GM23338 (cell line): ENCODE measurements at regions not wholly inside any gene's neighbourhood (a gene's known extent, or its start where the extent isn't known, plus 50 kb on each side); places are given as distances from the start of the nearest gene placed in this dataset.

Experiments used
- ATAC-seq: fragments of 200-7000 bp; cut with Tn5 transposase; 3 replicates; pipeline ENCODE4 v1.9.1; 2020
- DNase-seq: peaks from one replicate; pipeline ENCODE4 v3.0.0-alpha.2; 2015; ENCODE audit warnings: low spot score
- H2AFZ ChIP-seq: fragments of 200-600 bp; sonication (generic); 2 replicates; pipeline ENCODE4 v1.8.0; 2016; ENCODE audit warnings: antibody characterized with exemption, mild to moderate bottlenecking, moderate library complexity
- H3F3A ChIP-seq: fragments of 200-600 bp; sonication (generic); replicated peaks from 2 replicates; pipeline ENCODE4 v1.8.0; 2017; ENCODE audit warnings: antibody characterized with exemption, mixed run types, low read depth
- H3K27ac ChIP-seq: fragments of 200-600 bp; sonication (generic); 2 replicates; pipeline ENCODE4 v1.6.1; 2016; ENCODE audit warnings: low read depth
- H3K27me3 ChIP-seq: fragments of 200-600 bp; sonication (generic); 2 replicates; pipeline ENCODE4 v1.8.0; 2016; ENCODE audit warnings: mild to moderate bottlenecking, mixed run types, moderate library complexity; ENCODE audit not compliant: insufficient read depth
- H3K36me3 ChIP-seq: fragments of 200-600 bp; sonication (generic); 2 replicates; pipeline ENCODE4 v1.8.0; 2016; ENCODE audit warnings: mild to moderate bottlenecking; ENCODE audit not compliant: insufficient read depth
- H3K4me1 ChIP-seq: fragments of 200-600 bp; sonication (generic); 2 replicates; pipeline ENCODE4 v1.8.0; 2016; ENCODE audit warnings: mild to moderate bottlenecking, moderate library complexity; ENCODE audit not compliant: insufficient read depth
- H3K4me2 ChIP-seq: fragments of 200-600 bp; sonication (generic); 2 replicates; pipeline ENCODE4 v1.7.1; 2017; ENCODE audit warnings: mixed run types
- H3K4me3 ChIP-seq: fragments of 200-600 bp; sonication (generic); 2 replicates; pipeline ENCODE4 v1.6.1; 2016; ENCODE audit warnings: mixed run types
- H3K79me2 ChIP-seq: fragments of 200-600 bp; sonication (generic); replicated peaks from 2 replicates; pipeline ENCODE4 v1.8.0; 2017; ENCODE audit warnings: mild to moderate bottlenecking; ENCODE audit not compliant: insufficient read depth
- H3K9me2 ChIP-seq: fragments of 200-600 bp; sonication (generic); 2 replicates; pipeline ENCODE4 v1.8.0; 2017; ENCODE audit not compliant: insufficient read depth
- H4K20me1 ChIP-seq: fragments of 200-600 bp; sonication (generic); replicated peaks from 2 replicates; pipeline ENCODE4 v1.8.0; 2017; ENCODE audit warnings: mild to moderate bottlenecking; ENCODE audit not compliant: insufficient read depth
- H3K27ac Mint-ChIP-seq: 2 replicates; pipeline ENCODE4 v1.8.0; 2020; ENCODE audit warnings: inconsistent platforms, mild to moderate bottlenecking, moderate library complexity, mixed read lengths
- H3K27me3 Mint-ChIP-seq: 3 replicates; pipeline ENCODE4 v1.8.0; 2022; ENCODE audit warnings: low read depth, mild to moderate bottlenecking, moderate library complexity, mixed read lengths, inconsistent platforms; ENCODE audit not compliant: insufficient read depth, poor library complexity
- H3K36me3 Mint-ChIP-seq: 3 replicates; pipeline ENCODE4 v1.8.0; 2021; ENCODE audit warnings: low read depth, mild to moderate bottlenecking, inconsistent platforms, moderate library complexity, mixed read lengths
- H3K4me1 Mint-ChIP-seq: 3 replicates; pipeline ENCODE4 v1.8.0; 2020; ENCODE audit warnings: mild to moderate bottlenecking, inconsistent platforms, mixed read lengths
- H3K4me3 Mint-ChIP-seq: 3 replicates; pipeline ENCODE4 v1.8.0; 2021; ENCODE audit warnings: moderate library complexity, mild to moderate bottlenecking, inconsistent platforms, mixed read lengths
- H3K9me3 Mint-ChIP-seq: 3 replicates; pipeline ENCODE4 v1.8.0; 2020; ENCODE audit warnings: moderate library complexity, mild to moderate bottlenecking, inconsistent platforms, mixed read lengths
- CTCF ChIP-seq, 2 experiments: fragments of 200-600 bp in 1 of 2; sonication (generic) in 1 of 2; conservative IDR thresholded peaks; 2 replicates each; pipeline versions ENCODE4 v1.5.1 to v1.6.1; 2016 to 2017; ENCODE audit warnings: antibody characterized with exemption in 2 of 2, low read depth in 2 of 2, mild to moderate bottlenecking in 2 of 2, moderate library complexity in 1 of 2
- ETS1 ChIP-seq: IDR thresholded peaks from 2 replicates; pipeline ENCODE4 v1.6.1; 2016; ENCODE audit warnings: antibody characterized with exemption
- EZH2 ChIP-seq: fragments of 200-600 bp; sonication (generic); IDR thresholded peaks from one replicate; pipeline ENCODE4 v1.8.0; 2017; ENCODE audit warnings: antibody characterized with exemption, mild to moderate bottlenecking, low read depth; ENCODE audit not compliant: unreplicated experiment
- EZH2phosphoT487 ChIP-seq: fragments of 200-600 bp; sonication (generic); IDR thresholded peaks from one replicate; pipeline ENCODE4 v1.8.1; 2018; ENCODE audit warnings: antibody characterized with exemption; ENCODE audit not compliant: unreplicated experiment
- JUNB ChIP-seq: IDR thresholded peaks from one replicate; pipeline ENCODE4 v1.6.1; 2016; ENCODE audit warnings: antibody characterized with exemption; ENCODE audit not compliant: unreplicated experiment
- NANOG ChIP-seq: IDR thresholded peaks from 2 replicates; pipeline ENCODE4 v1.6.1; 2016; ENCODE audit warnings: antibody characterized with exemption, borderline replicate concordance
- POLR2AphosphoS5 ChIP-seq: IDR thresholded peaks from 2 replicates; pipeline ENCODE4 v1.6.1; 2016; ENCODE audit warnings: antibody characterized with exemption, low read depth
- STAT1 ChIP-seq: IDR thresholded peaks from one replicate; pipeline ENCODE4 v1.6.1; 2016; ENCODE audit warnings: antibody characterized with exemption; ENCODE audit not compliant: unreplicated experiment
- ZNF114 ChIP-seq: fragments of 250-450 bp; sonication (Bioruptor Pico); IDR thresholded peaks from 2 replicates; pipeline ENCODE4 v1.5.0; 2020; ENCODE audit warnings: mild to moderate bottlenecking, moderate library complexity
- ZNF462 ChIP-seq: fragments of 250-450 bp; sonication (Bioruptor Pico); IDR thresholded peaks from 2 replicates; pipeline ENCODE4 v1.5.0; 2020; ENCODE audit warnings: mild to moderate bottlenecking, moderate library complexity

GRCh38 chr6:134669485-134669884, 280.4 kb downstream of the ALDH8A1 start (continued):
- TF ChIP-seq CTCF (conservative IDR thresholded peaks at IDR 0.05; ENCODE audit: low read depth in 2 of 2) (no peak), ZNF114 (CRISPR knock-in tag) (no peak), JUNB (no peak), ZNF462 (CRISPR knock-in tag) (no peak), EZH2 (no peak), POLR2AphosphoS5 (no peak)

GRCh38 chr6:134667111-134667510, 282.8 kb downstream of the ALDH8A1 start:
- H3K4me2 ChIP-seq = no peak overlapping the region
- H3K9me3 Mint-ChIP-seq = no peaks in the 10 kb centered on the region
- TF ChIP-seq ETS1 (no peak), CTCF (conservative IDR thresholded peaks at IDR 0.05; ENCODE audit: low read depth in 2 of 2) (no peak), NANOG (no peak), EZH2 (no peak), STAT1 (no peak), POLR2AphosphoS5 (no peak), JUNB (no peak), EZH2phosphoT487 (no peak)

More at GRCh38 chr6:134667111-134667510, 282.8 kb downstream of the ALDH8A1 start:
- Mint-ChIP-seq H3K4me1 (no peaks in the 10 kb centered on the region), H3K27ac (no peak overlapping the region), H3K4me3 (no peak overlapping the region), H3K27me3 (peaks cover 2% of the 10 kb centered on the region), H3K36me3 (no peaks in the 10 kb centered on the region)
- Histone ChIP-seq H3K4me1 (no peaks in the 10 kb centered on the region), H3K36me3 (no peaks in the 10 kb centered on the region), H2AFZ (no peak overlapping the region), H3K27me3 (no peaks in the 10 kb centered on the region), H3K9me2 (no peaks in the 10 kb centered on the region), H4K20me1 (no peaks in the 10 kb centered on the region), H3F3A (no peaks in the 10 kb centered on the region), H3K27ac (no peak overlapping the region), H3K4me3 (no peak overlapping the region), H3K79me2 (no peaks in the 10 kb centered on the region)
- ATAC-seq (no peak), DNase-seq (no peak)
